A549 (cell line): ENCODE measurements at regions not wholly inside any gene's neighbourhood (a gene's known extent, or its start where the extent isn't known, plus 50 kb on each side); places are given as distances from the start of the nearest gene placed in this dataset.

Experiments
- ATAC-seq, 2 experiments: fragments of 200-7000 bp in 1 of 2; fragments of >200 bp in 1 of 2; cut with Nextera tagmentation in 1 of 2; cut with Tn5 transposase in 1 of 2; 3 replicates each; pipeline versions ENCODE4 v1.8.0 to v1.9.1; 2018 to 2020; ENCODE audit warnings: mild to moderate bottlenecking in 1 of 2, moderate library complexity in 1 of 2
- CTCF ChIA-PET: fragments of 300-600 bp; sonication (Branson Sonifier 250); formaldehyde crosslinking; extraction: SDS; loops from one replicate; lab custom pipeline; 2021; ENCODE audit warnings: antibody characterized with exemption, inconsistent platforms; lab: Yijun Ruan, JAX
- POLR2A ChIA-PET: fragments of 350-600 bp; formaldehyde crosslinking; extraction: SDS; loops from one replicate; lab custom pipeline; 2021; ENCODE audit warnings: antibody characterized with exemption, inconsistent platforms; lab: Yijun Ruan, JAX
- DNase-seq, 2 experiments: peaks; one replicate each; pipeline versions ENCODE4 v3.0.0 to v3.0.0-alpha.2; 2011 to 2016; ENCODE audit warnings: low read depth in 1 of 2, low spot score in 1 of 2
- FAIRE-seq: peaks from 2 replicates; lab custom pipeline; 2011; peaks lifted over from hg19 to GRCh38; lab: Jason Lieb, UNC
- H3K27ac ChIP-seq, 2 experiments: fragments of >200 bp; sonication (Bioruptor Twin); formaldehyde crosslinking; 3 replicates each; pipeline ENCODE4 v1.5.1; 2016 to 2017
- H3K4me1 ChIP-seq: fragments of >200 bp; sonication (Bioruptor Twin); formaldehyde crosslinking; 3 replicates; pipeline ENCODE4 v1.6.1; 2016
- H3K4me2 ChIP-seq: fragments of >200 bp; sonication (Bioruptor Twin); formaldehyde crosslinking; 3 replicates; pipeline ENCODE4 v1.6.1; 2016
- H3K4me3 ChIP-seq: fragments of >200 bp; sonication (Bioruptor Twin); formaldehyde crosslinking; 3 replicates; pipeline ENCODE4 v1.5.1; 2016
- H3K9me3 ChIP-seq: fragments of >200 bp; sonication (Bioruptor Twin); formaldehyde crosslinking; 3 replicates; pipeline ENCODE4 v1.6.1; 2016
- CBX2 ChIP-seq: fragments of 200-600 bp; sonication (generic); IDR thresholded peaks from 2 replicates; pipeline ENCODE4 v1.6.1; 2016; ENCODE audit warnings: low read depth, mild to moderate bottlenecking, borderline replicate concordance
- CBX8 ChIP-seq: fragments of 200-600 bp; sonication (generic); IDR thresholded peaks from 2 replicates; pipeline ENCODE4 v1.6.1; 2016
- CEBPB ChIP-seq, 2 experiments: fragments of >200 bp in 1 of 2; sonication (Bioruptor Twin) in 1 of 2; formaldehyde crosslinking in 1 of 2; IDR thresholded peaks; 2 replicates each; pipeline ENCODE4 v1.6.1; 2012 to 2016
- EHF ChIP-seq: fragments of 250-450 bp; sonication (Bioruptor Pico); IDR thresholded peaks from 2 replicates; pipeline ENCODE4 v1.5.0; 2020; ENCODE audit warnings: mild to moderate bottlenecking
- EHMT2 ChIP-seq: fragments of 200-600 bp; sonication (generic); IDR thresholded peaks from 2 replicates; pipeline ENCODE4 v1.6.1; 2016; ENCODE audit warnings: antibody characterized with exemption, low read depth, mild to moderate bottlenecking, moderate library complexity
- GATA3 ChIP-seq: IDR thresholded peaks from 2 replicates; pipeline ENCODE4 v1.6.1; 2012; ENCODE audit warnings: borderline replicate concordance
- HEYL ChIP-seq: fragments of 250-450 bp; sonication (Bioruptor Pico); IDR thresholded peaks from 2 replicates; pipeline ENCODE4 v1.8.0; 2021; ENCODE audit warnings: mild to moderate bottlenecking, moderate library complexity
- HOXB13 ChIP-seq: fragments of 250-450 bp; sonication (Bioruptor Pico); IDR thresholded peaks from 2 replicates; pipeline ENCODE4 v1.5.0; 2020; ENCODE audit warnings: low read depth, mild to moderate bottlenecking, moderate library complexity
- JUN ChIP-seq, 2 experiments: fragments of >200 bp; sonication (Bioruptor Twin); formaldehyde crosslinking; IDR thresholded peaks; 2 replicates in 1 of 2; 3 replicates in 1 of 2; pipeline ENCODE4 v1.6.1; 2016 to 2017
- KDM1A ChIP-seq: fragments of 200-600 bp; sonication (generic); IDR thresholded peaks from 2 replicates; pipeline ENCODE4 v1.6.1; 2016; ENCODE audit warnings: low read depth, mild to moderate bottlenecking
- MAFK ChIP-seq: fragments of 450-650 bp; IDR thresholded peaks from 2 replicates; pipeline ENCODE4 v1.6.1; 2014; ENCODE audit not compliant: partially characterized antibody
- NR3C1 ChIP-seq: fragments of >200 bp; sonication (Bioruptor Twin); formaldehyde crosslinking; IDR thresholded peaks from 3 replicates; pipeline ENCODE4 v1.6.1; 2017
- PBX3 ChIP-seq: IDR thresholded peaks from 2 replicates; pipeline ENCODE4 v1.6.1; 2012
- RARB ChIP-seq: fragments of 250-450 bp; sonication (Bioruptor Pico); IDR thresholded peaks from 2 replicates; pipeline ENCODE4 v1.8.0; 2021; ENCODE audit warnings: mild to moderate bottlenecking, moderate library complexity
- RCOR1 ChIP-seq: fragments of 150-350 bp; IDR thresholded peaks from 2 replicates; pipeline ENCODE4 v1.6.1; 2014; ENCODE audit warnings: antibody characterized with exemption, low read length, low read depth
- RFX5 ChIP-seq: fragments of 450-650 bp; IDR thresholded peaks from 2 replicates; pipeline ENCODE4 v1.7.1; 2014; ENCODE audit warnings: antibody characterized with exemption, mild to moderate bottlenecking, moderate library complexity
- SREBF2 ChIP-seq: fragments of 450-650 bp; IDR thresholded peaks from 2 replicates; pipeline ENCODE4 v1.6.1; 2014; ENCODE audit warnings: mild to moderate bottlenecking, moderate library complexity
- ZC3H11A ChIP-seq: fragments of 450-650 bp; IDR thresholded peaks from 2 replicates; pipeline ENCODE4 v1.6.1; 2014; ENCODE audit warnings: antibody characterized with exemption, mild to moderate bottlenecking
- ZNF302 ChIP-seq: fragments of 250-450 bp; sonication (Bioruptor Pico); IDR thresholded peaks from 2 replicates; pipeline ENCODE4 v1.9.0; 2021; ENCODE audit warnings: inconsistent platforms, mild to moderate bottlenecking, moderate library complexity
- ZSCAN20 ChIP-seq: fragments of 250-450 bp; sonication (Bioruptor Pico); IDR thresholded peaks from 2 replicates; pipeline ENCODE4 v1.8.0; 2022; ENCODE audit warnings: mild to moderate bottlenecking, moderate library complexity
- WGBS: methylation state at CpG from one replicate; pipeline ENCODE4 v1.1.6; 2017; ENCODE audit errors: missing lambda C conversion rate; 5-methylcytosine and 5-hydroxymethylcytosine counted together
- TF ChIP-seq, protein P1 (sequence below): fragments of 250-450 bp; sonication (Bioruptor Pico); IDR thresholded peaks from 2 replicates; pipeline ENCODE4 v1.5.0; 2020; ENCODE audit warnings: low read depth, mild to moderate bottlenecking, moderate library complexity
- TF ChIP-seq, protein P2 (sequence below): fragments of >200 bp; sonication (Bioruptor Twin); formaldehyde crosslinking; IDR thresholded peaks from 3 replicates; pipeline ENCODE4 v1.5.1; 2016
- TF ChIP-seq, protein P3 (sequence below): IDR thresholded peaks from 2 replicates; pipeline ENCODE4 v1.6.1; 2012

GRCh38 chr2:67256892-67257291 lies 140.2 kb upstream of the ETAA1 start:
- no peak overlapping the region for H3K4me2 ChIP-seq
- no peak for TF ChIP-seq ZSCAN20 (CRISPR knock-in tag)
- no peak for TF ChIP-seq HEYL (CRISPR knock-in tag)
- TF ChIP-seq ZC3H11A: no peak
- no peak for TF ChIP-seq EHF (CRISPR knock-in tag)
- TF ChIP-seq RFX5: no peak
- no peak for TF ChIP-seq JUN (IDR thresholded peaks at IDR 0.05)
- no peak for TF ChIP-seq KDM1A
- no peak for TF ChIP-seq SREBF2
- no peak for TF ChIP-seq HOXB13 (CRISPR knock-in tag)
- TF ChIP-seq MAFK: no peak
- no peak for TF ChIP-seq GATA3
- TF ChIP-seq CBX8: no peak
- no peak for TF ChIP-seq PBX3
- TF ChIP-seq, all 56 proteins: peak for 0
- H3K4me3 ChIP-seq: no peak overlapping the region
- H3K27ac ChIP-seq: no peak overlapping the region
- ATAC-seq (no peak), FAIRE-seq (no peak), DNase-seq (no peak)
- no peaks in the 10 kb centered on the region for H3K9me3 ChIP-seq
- ChIA-PET POLR2A (no interaction called here), CTCF (interaction anchor here (1.3 kb wide), 1 partner anchor 33 kb away, joined by 3 read pairs; no protein-coding TSS in a partner anchor)
- peaks cover 34% of the 10 kb centered on the region for H3K4me1 ChIP-seq
- WGBS: 75% methylated on average over 3 of the region's 3 CpGs

- peak overlapping the region; percentile 69 to 72; a peak in 4 of 6 replicates for H3K27ac ChIP-seq
- no peaks in the 10 kb centered on the region for H3K9me3 ChIP-seq
- WGBS: 78% methylated on average over 4 of the region's 4 CpGs
- H3K4me1 ChIP-seq: peaks cover 34% of the 10 kb centered on the region
- TF ChIP-seq, protein P1, sequence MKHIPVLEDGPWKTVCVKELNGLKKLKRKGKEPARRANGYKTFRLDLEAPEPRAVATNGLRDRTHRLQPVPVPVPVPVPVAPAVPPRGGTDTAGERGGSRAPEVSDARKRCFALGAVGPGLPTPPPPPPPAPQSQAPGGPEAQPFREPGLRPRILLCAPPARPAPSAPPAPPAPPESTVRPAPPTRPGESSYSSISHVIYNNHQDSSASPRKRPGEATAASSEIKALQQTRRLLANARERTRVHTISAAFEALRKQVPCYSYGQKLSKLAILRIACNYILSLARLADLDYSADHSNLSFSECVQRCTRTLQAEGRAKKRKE (CRISPR knock-in tag): no peak
- TF ChIP-seq, protein P2, sequence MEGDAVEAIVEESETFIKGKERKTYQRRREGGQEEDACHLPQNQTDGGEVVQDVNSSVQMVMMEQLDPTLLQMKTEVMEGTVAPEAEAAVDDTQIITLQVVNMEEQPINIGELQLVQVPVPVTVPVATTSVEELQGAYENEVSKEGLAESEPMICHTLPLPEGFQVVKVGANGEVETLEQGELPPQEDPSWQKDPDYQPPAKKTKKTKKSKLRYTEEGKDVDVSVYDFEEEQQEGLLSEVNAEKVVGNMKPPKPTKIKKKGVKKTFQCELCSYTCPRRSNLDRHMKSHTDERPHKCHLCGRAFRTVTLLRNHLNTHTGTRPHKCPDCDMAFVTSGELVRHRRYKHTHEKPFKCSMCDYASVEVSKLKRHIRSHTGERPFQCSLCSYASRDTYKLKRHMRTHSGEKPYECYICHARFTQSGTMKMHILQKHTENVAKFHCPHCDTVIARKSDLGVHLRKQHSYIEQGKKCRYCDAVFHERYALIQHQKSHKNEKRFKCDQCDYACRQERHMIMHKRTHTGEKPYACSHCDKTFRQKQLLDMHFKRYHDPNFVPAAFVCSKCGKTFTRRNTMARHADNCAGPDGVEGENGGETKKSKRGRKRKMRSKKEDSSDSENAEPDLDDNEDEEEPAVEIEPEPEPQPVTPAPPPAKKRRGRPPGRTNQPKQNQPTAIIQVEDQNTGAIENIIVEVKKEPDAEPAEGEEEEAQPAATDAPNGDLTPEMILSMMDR: no peak
- ChIA-PET CTCF (no interaction called here), POLR2A (no interaction called here)
- ATAC-seq: no peak
- no peak for FAIRE-seq
- DNase-seq: no peak
- no peak overlapping the region for H3K4me3 ChIP-seq
- no peak overlapping the region for H3K4me2 ChIP-seq
Observed at GRCh38 chr2:67258122-67258521, 139.0 kb upstream of the ETAA1 start.

- WGBS: 68% methylated on average over 1 of the region's 1 CpG
- DNase-seq (no peak), ATAC-seq (no peak), FAIRE-seq (no peak)
- CTCF ChIA-PET: interaction anchor here (1.0 kb wide), 1 partner anchor 17 kb away, joined by 3 read pairs; no protein-coding TSS in a partner anchor
- Histone ChIP-seq H3K9me3 (no peaks in the 10 kb centered on the region), H3K4me3 (no peak overlapping the region), H3K4me2 (peak overlapping the region; percentile 55; the same call in 2 of the 3 replicates), H3K27ac (peak overlapping the region; percentile 69 to 72), H3K4me1 (peaks cover 34% of the 10 kb centered on the region)
- POLR2A ChIA-PET: no interaction called here
- no peak for TF ChIP-seq RCOR1
- TF ChIP-seq CBX8: no peak
- TF ChIP-seq, protein P3, sequence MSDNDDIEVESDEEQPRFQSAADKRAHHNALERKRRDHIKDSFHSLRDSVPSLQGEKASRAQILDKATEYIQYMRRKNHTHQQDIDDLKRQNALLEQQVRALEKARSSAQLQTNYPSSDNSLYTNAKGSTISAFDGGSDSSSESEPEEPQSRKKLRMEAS: no peak
- TF ChIP-seq EHMT2: no peak
- TF ChIP-seq RARB (CRISPR knock-in tag): no peak
- no peak for TF ChIP-seq CEBPB (IDR thresholded peaks at IDR 0.05)
- TF ChIP-seq, protein P1 (CRISPR knock-in tag): no peak
- no peak for TF ChIP-seq ZNF302 (CRISPR knock-in tag)
- TF ChIP-seq NR3C1: no peak
- TF ChIP-seq KDM1A: no peak
- TF ChIP-seq HOXB13 (CRISPR knock-in tag): no peak
- no peak for TF ChIP-seq CBX2
Observed at GRCh38 chr2:67258831-67259230, 138.3 kb upstream of the ETAA1 start.
